ENCODE measurements at regions not wholly inside any gene's neighbourhood (a gene's known extent, or its start where the extent isn't known, plus 50 kb on each side); places are given as distances from the start of the nearest gene placed in this dataset.

- Histone ChIP-seq H3K4me2 (ENCODE audit: insufficient read depth in 1 of 2, low read depth in 2 of 2, low read length in 2 of 2) (no peak overlapping the region), H3K9me3 (ENCODE audit: insufficient read depth in 2 of 2, low read depth in 1 of 2, low read length in 1 of 2) (peaks cover 4 to 5% of the 10 kb centered on the region in 2 experiments; a peak in 1 of 4 replicates), H3K23me2 (ENCODE audit: low read depth, low read length) (no peaks in the 10 kb centered on the region), H3K23ac (ENCODE audit: insufficient read length) (no peak overlapping the region), H3K27ac (ENCODE audit: low read depth, low read length) (no peak overlapping the region), H3K27me3 (replicated peaks in 1 of 4; ENCODE audit: control insufficient read depth in 3 of 4, extremely low read depth in 1 of 4, insufficient read depth in 3 of 4, low read length in 3 of 4) (no peaks in the 10 kb centered on the region), H2BK15ac (ENCODE audit: low read length) (no peak overlapping the region), H3K4me1 (replicated peaks in 1 of 4; ENCODE audit: control insufficient read depth in 3 of 4, insufficient read depth in 4 of 4, low read length in 3 of 4) (peaks cover 0 to 4% (median 0%) of the 10 kb centered on the region in 4 experiments; a peak in 1 of 7 replicates), H2AFZ (ENCODE audit: low read length) (no peak overlapping the region), H4K91ac (replicated peaks; ENCODE audit: insufficient read length, low read length) (no peak overlapping the region), H3K79me2 (ENCODE audit: control insufficient read depth in 1 of 2, insufficient read depth in 2 of 2, low read length in 2 of 2) (no peaks in the 10 kb centered on the region), H4K20me1 (replicated peaks in 1 of 2; ENCODE audit: control insufficient read depth in 1 of 2, insufficient read depth in 2 of 2, low read length in 2 of 2) (no peaks in the 10 kb centered on the region), H2AK5ac (ENCODE audit: low read depth, low read length) (no peak overlapping the region), H3K4ac (replicated peaks; ENCODE audit: insufficient read length, low read depth, low read length) (no peak overlapping the region), H3K4me3 (ENCODE audit: extremely low read depth in 1 of 4, insufficient read depth in 2 of 4, low read depth in 3 of 4, low read length in 4 of 4) (no peak overlapping the region), H2BK120ac (replicated peaks; ENCODE audit: low read depth, low read length) (no peak overlapping the region), H4K5ac (ENCODE audit: insufficient read length, low read depth, low read length) (no peak overlapping the region), H3K79me1 (ENCODE audit: low read depth, low read length) (no peaks in the 10 kb centered on the region; the same call in 1 of the 2 replicates), H2BK20ac (ENCODE audit: low read length) (no peak overlapping the region), H3K14ac (ENCODE audit: insufficient read length) (no peak overlapping the region), H2BK5ac (ENCODE audit: low read depth, low read length) (no peak overlapping the region), H3K9ac (replicated peaks in 1 of 4; ENCODE audit: extremely low read depth in 1 of 4, low read depth in 3 of 4, low read length in 3 of 4) (no peak overlapping the region), H3K18ac (ENCODE audit: extremely low read depth, low read length) (no peak overlapping the region), H3K36me3 (ENCODE audit: control insufficient read depth in 2 of 4, insufficient read depth in 4 of 4, low read length in 3 of 4) (no peaks in the 10 kb centered on the region; a peak in 1 of 8 replicates), H4K8ac (ENCODE audit: extremely low read depth, insufficient read depth, low read length) (no peak overlapping the region), H3K56ac (replicated peaks; ENCODE audit: insufficient read length, low read depth, low read length) (no peak overlapping the region), H2BK12ac (ENCODE audit: low read depth, low read length) (no peak overlapping the region)
- FAIRE-seq (no peak), DNase-seq (ENCODE audit: low read depth in 1 of 2, low spot score in 2 of 2) (no peak)
- ChIA-PET POLR2A (ENCODE audit: partially characterized antibody) (no interaction called here), CTCF (ENCODE audit: partially characterized antibody) (no interaction called here)
- TF ChIP-seq, protein P1, sequence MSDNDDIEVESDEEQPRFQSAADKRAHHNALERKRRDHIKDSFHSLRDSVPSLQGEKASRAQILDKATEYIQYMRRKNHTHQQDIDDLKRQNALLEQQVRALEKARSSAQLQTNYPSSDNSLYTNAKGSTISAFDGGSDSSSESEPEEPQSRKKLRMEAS (IDR thresholded peaks at IDR 0.05), result no peak
- WGBS, 2 experiments (ENCODE audit: extremely low coverage in 1 of 2, insufficient coverage in 1 of 2, insufficient read length in 1 of 2, insufficient replicate concordance in 2 of 2, low coverage in 1 of 2, low lambda C conversion rate in 2 of 2, missing lambda C conversion rate in 1 of 2), result 87% methylated on average over 5 of the region's 5 CpGs; no CpG with 5 or more reads in 1 of the 2 experiments
Observed at GRCh38 chr18:28425886-28426285, 249.0 kb upstream of the CDH2 start.
